T-helper 2 cell treated with Interferon-gamma antibody and Interleukin-4, amounts not matched to agents 100 ng/mL and 5 ng/mL, for 36 hours (primary cell): ENCODE measurements at regions not wholly inside any gene's neighbourhood (a gene's known extent, or its start where the extent isn't known, plus 50 kb on each side); places are given as distances from the start of the nearest gene placed in this dataset.

Source experiments
- intact Hi-C: fragments of 100-400 bp; cut with micrococcal nuclease; formaldehyde crosslinking; loops from one replicate; pipeline ENCODE4 v1.15.1; 2023

- intact Hi-C loops = no loop called here
Measured at GRCh38 chr3:55343486-55344357, 143.4 kb downstream of the WNT5A start.

GRCh38 chr3:55341502-55342031 lies 145.5 kb downstream of the WNT5A start:
- intact Hi-C loops = no loop called here

GRCh38 chr3:55339819-55340218 lies 147.3 kb downstream of the WNT5A start:
- intact Hi-C loops = no loop called here

- intact Hi-C loops = no loop called here
Measured at GRCh38 chr3:55339390-55339789, 147.7 kb downstream of the WNT5A start.

GRCh38 chr3:55337641-55338180 lies 149.4 kb downstream of the WNT5A start:
- intact Hi-C loops = no loop called here

GRCh38 chr3:55333923-55334322 lies 153.2 kb downstream of the WNT5A start:
- intact Hi-C loops = no loop called here

- intact Hi-C loops = no loop called here
Measured at GRCh38 chr3:55333046-55333445, 154.1 kb downstream of the WNT5A start.

- intact Hi-C loops = no loop called here
Measured at GRCh38 chr3:55332176-55332575, 154.9 kb downstream of the WNT5A start.

GRCh38 chr3:55331524-55331923 lies 155.6 kb downstream of the WNT5A start:
- intact Hi-C loops = no loop called here

- intact Hi-C loops = no loop called here
Measured at GRCh38 chr3:55330756-55331155, 156.3 kb downstream of the WNT5A start.

GRCh38 chr3:55330355-55330754 lies 156.8 kb downstream of the WNT5A start:
- intact Hi-C loops = no loop called here

GRCh38 chr3:55329849-55330248 lies 157.3 kb downstream of the WNT5A start:
- intact Hi-C loops = no loop called here

GRCh38 chr3:55327131-55327920 lies 159.8 kb downstream of the WNT5A start:
- intact Hi-C loops = no loop called here

GRCh38 chr3:55322638-55323037 lies 164.5 kb downstream of the WNT5A start:
- intact Hi-C loops = no loop called here

GRCh38 chr3:55320928-55321327 lies 166.2 kb downstream of the WNT5A start:
- intact Hi-C loops = no loop called here

GRCh38 chr3:55315396-55315795 lies 171.7 kb downstream of the WNT5A start:
- intact Hi-C loops = no loop called here

- intact Hi-C loops = no loop called here
Measured at GRCh38 chr3:55313666-55314065, 173.4 kb downstream of the WNT5A start.

- intact Hi-C loops = no loop called here
Measured at GRCh38 chr3:55309336-55309735, 177.8 kb downstream of the WNT5A start.

GRCh38 chr3:55307622-55308021 lies 179.5 kb downstream of the WNT5A start:
- intact Hi-C loops = no loop called here

GRCh38 chr3:55305696-55306485 lies 181.2 kb downstream of the WNT5A start:
- intact Hi-C loops = no loop called here

GRCh38 chr3:55300701-55301100 lies 186.4 kb downstream of the WNT5A start:
- intact Hi-C loops = no loop called here
